ENCODE measurements at regions not wholly inside any gene's neighbourhood (a gene's known extent, or its start where the extent isn't known, plus 50 kb on each side); places are given as distances from the start of the nearest gene placed in this dataset.

DNA sequence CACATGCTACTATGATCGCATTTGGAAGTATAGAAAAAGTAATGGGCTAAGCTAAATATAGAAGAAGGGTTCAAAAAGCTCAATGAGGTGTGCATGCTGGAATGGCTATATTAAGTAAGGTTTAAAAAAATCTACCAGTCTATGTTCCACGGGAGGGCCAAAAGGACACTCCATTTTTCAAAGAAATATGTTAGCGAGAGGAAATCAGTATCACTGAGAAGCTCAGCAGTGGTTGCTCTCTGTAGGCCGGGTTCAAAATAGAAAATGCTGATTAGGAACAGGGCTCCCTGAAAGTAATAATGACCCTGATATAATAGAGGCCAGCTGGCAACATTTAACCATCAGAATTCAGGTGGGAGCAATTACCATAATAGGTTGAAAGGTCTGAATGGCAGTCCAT, 224.5 kb upstream of the SEMA3E start:
- no peak overlapping the region for H2BK15ac ChIP-seq (ENCODE audit: low read depth, poor library complexity, severe bottlenecking)
- no peak overlapping the region for H2AK5ac ChIP-seq (ENCODE audit: low read length, severe bottlenecking)
- no peak overlapping the region for H4K91ac ChIP-seq (ENCODE audit: low read length)
- H3K36me3 ChIP-seq (ENCODE audit: control insufficient read depth in 1 of 2, insufficient read depth in 2 of 2, low read depth in 1 of 2, low read length in 2 of 2): no peaks in the 10 kb centered on the region
- H4K8ac ChIP-seq (ENCODE audit: low read length): no peak overlapping the region
- no peak for DNase-seq
- H2BK12ac ChIP-seq (ENCODE audit: low read length in 2 of 2): no peak overlapping the region
- no peak overlapping the region for H3K4me3 ChIP-seq (ENCODE audit: insufficient read depth in 1 of 2, low read depth in 1 of 2, low read length in 2 of 2)
- no peaks in the 10 kb centered on the region for H3K4me1 ChIP-seq (ENCODE audit: control insufficient read depth, insufficient read depth, low read depth, low read length)
- H3K18ac ChIP-seq (ENCODE audit: low read depth in 1 of 2, low read length in 2 of 2): no peak overlapping the region
- no peak overlapping the region for H2BK5ac ChIP-seq (ENCODE audit: low read depth, low read length, poor library complexity, severe bottlenecking)
- no peak overlapping the region for H2AFZ ChIP-seq (ENCODE audit: low read depth, low read length)
- no peak overlapping the region for H2BK120ac ChIP-seq (ENCODE audit: low read depth, low read length)
- no peak overlapping the region for H3K4ac ChIP-seq (ENCODE audit: low read depth in 1 of 2, low read length in 2 of 2)
- WGBS: 97% methylated on average over 4 of the region's 4 CpGs
- no peak overlapping the region for H3K9ac ChIP-seq (ENCODE audit: low read length)
- no peaks in the 10 kb centered on the region for H3K9me3 ChIP-seq (ENCODE audit: control insufficient read depth, low read length)
- no peaks in the 10 kb centered on the region for H3K27me3 ChIP-seq (ENCODE audit: control insufficient read depth in 1 of 2, insufficient read depth in 1 of 2, low read length in 2 of 2)
- no peaks in the 10 kb centered on the region for H3K79me1 ChIP-seq (replicated peaks; ENCODE audit: low read length, poor library complexity, severe bottlenecking)
- no peak overlapping the region for H3K23ac ChIP-seq (ENCODE audit: low read length in 2 of 2)
- H3K4me2 ChIP-seq (ENCODE audit: low read length, poor library complexity, severe bottlenecking): no peak overlapping the region
- H3K27ac ChIP-seq (ENCODE audit: low read length, poor library complexity, severe bottlenecking): no peak overlapping the region
- H3K14ac ChIP-seq (ENCODE audit: low read length in 2 of 2): no peak overlapping the region

DNA sequence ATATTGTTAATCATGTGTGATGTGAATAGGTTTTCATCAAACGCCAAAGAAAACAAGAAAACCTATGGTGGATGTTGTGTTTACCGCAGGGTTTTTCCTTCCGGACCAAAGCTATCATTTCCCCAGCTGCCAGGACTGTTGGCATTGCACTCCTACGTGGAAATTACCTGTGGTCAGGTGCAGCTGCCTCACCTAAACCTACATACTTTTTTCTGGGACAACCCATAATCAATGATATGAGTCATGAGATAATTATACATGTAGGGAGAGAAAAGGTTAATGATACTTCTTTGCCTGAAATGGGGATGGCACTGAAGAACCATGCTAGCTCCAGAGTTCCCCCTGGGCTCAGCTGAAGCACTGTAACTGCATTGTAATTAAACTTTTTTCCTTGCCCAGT, 223.6 kb upstream of the SEMA3E start:
- WGBS: 90% methylated on average over 3 of the region's 4 CpGs

DNA sequence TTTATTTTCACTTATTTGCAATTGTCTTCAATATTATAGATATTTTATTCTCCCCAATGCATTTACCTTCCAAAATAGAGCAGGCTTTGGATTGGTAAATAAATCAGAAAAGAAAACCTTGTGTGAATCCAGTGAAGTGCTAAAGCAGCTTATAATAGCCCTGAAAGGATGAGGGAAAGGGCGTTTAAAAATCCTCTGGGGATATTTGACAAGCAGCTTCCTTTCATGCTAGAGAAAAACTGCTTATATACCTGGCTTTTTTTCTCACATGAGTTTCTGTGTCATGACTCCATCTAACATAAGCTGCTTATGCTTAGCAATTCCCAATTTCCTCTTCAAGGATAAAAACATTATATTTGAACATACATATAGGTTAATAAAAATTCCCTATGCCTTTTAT, 221.6 kb upstream of the SEMA3E start:
- no peaks in the 10 kb centered on the region for H3K27me3 ChIP-seq (ENCODE audit: control insufficient read depth in 1 of 2, insufficient read depth in 1 of 2, low read length in 2 of 2)
- no peak overlapping the region for H2BK15ac ChIP-seq (ENCODE audit: low read depth, poor library complexity, severe bottlenecking)
- H3K36me3 ChIP-seq (ENCODE audit: control insufficient read depth in 1 of 2, insufficient read depth in 2 of 2, low read depth in 1 of 2, low read length in 2 of 2): no peaks in the 10 kb centered on the region
- 60% methylated on average over 1 of the region's 1 CpG for WGBS
- no peak overlapping the region for H2BK12ac ChIP-seq (ENCODE audit: low read length in 2 of 2)
- H3K9ac ChIP-seq (ENCODE audit: low read length): no peak overlapping the region
- H3K9me3 ChIP-seq (ENCODE audit: control insufficient read depth, low read length): no peaks in the 10 kb centered on the region
- H3K4me3 ChIP-seq (ENCODE audit: insufficient read depth in 1 of 2, low read depth in 1 of 2, low read length in 2 of 2): no peak overlapping the region
- no peak overlapping the region for H4K8ac ChIP-seq (ENCODE audit: low read length)
- no peak overlapping the region for H3K23ac ChIP-seq (ENCODE audit: low read length in 2 of 2)
- no peak overlapping the region for H3K14ac ChIP-seq (ENCODE audit: low read length in 2 of 2)
- H2AK5ac ChIP-seq (ENCODE audit: low read length, severe bottlenecking): no peak overlapping the region
- H3K4ac ChIP-seq (ENCODE audit: low read depth in 1 of 2, low read length in 2 of 2): no peak overlapping the region
- H3K4me1 ChIP-seq (ENCODE audit: control insufficient read depth, insufficient read depth, low read depth, low read length): no peaks in the 10 kb centered on the region
- no peak overlapping the region for H4K91ac ChIP-seq (ENCODE audit: low read length)
- no peak overlapping the region for H2BK5ac ChIP-seq (ENCODE audit: low read depth, low read length, poor library complexity, severe bottlenecking)
- no peaks in the 10 kb centered on the region for H3K79me1 ChIP-seq (replicated peaks; ENCODE audit: low read length, poor library complexity, severe bottlenecking)
- H2AFZ ChIP-seq (ENCODE audit: low read depth, low read length): no peak overlapping the region
- no peak overlapping the region for H3K27ac ChIP-seq (ENCODE audit: low read length, poor library complexity, severe bottlenecking)
- no peak for DNase-seq
- H2BK120ac ChIP-seq (ENCODE audit: low read depth, low read length): no peak overlapping the region
- H3K4me2 ChIP-seq (ENCODE audit: low read length, poor library complexity, severe bottlenecking): no peak overlapping the region
- H3K18ac ChIP-seq (ENCODE audit: low read depth in 1 of 2, low read length in 2 of 2): no peak overlapping the region

More for the DNA sequence above, 223.6 kb upstream of the SEMA3E start:
- no peak overlapping the region for H3K23ac ChIP-seq (ENCODE audit: low read length in 2 of 2)
- no peak overlapping the region for H2BK12ac ChIP-seq (ENCODE audit: low read length in 2 of 2)
- H3K4ac ChIP-seq (ENCODE audit: low read depth in 1 of 2, low read length in 2 of 2): no peak overlapping the region
- no peak overlapping the region for H2BK15ac ChIP-seq (ENCODE audit: low read depth, poor library complexity, severe bottlenecking)
- H3K4me1 ChIP-seq (ENCODE audit: control insufficient read depth, insufficient read depth, low read depth, low read length): no peaks in the 10 kb centered on the region
- H3K79me1 ChIP-seq (replicated peaks; ENCODE audit: low read length, poor library complexity, severe bottlenecking): no peaks in the 10 kb centered on the region
- DNase-seq: no peak
- no peak overlapping the region for H4K8ac ChIP-seq (ENCODE audit: low read length)
- no peaks in the 10 kb centered on the region for H3K36me3 ChIP-seq (ENCODE audit: control insufficient read depth in 1 of 2, insufficient read depth in 2 of 2, low read depth in 1 of 2, low read length in 2 of 2)
- H2AFZ ChIP-seq (ENCODE audit: low read depth, low read length): no peak overlapping the region
- H2BK5ac ChIP-seq (ENCODE audit: low read depth, low read length, poor library complexity, severe bottlenecking): no peak overlapping the region
- H3K9me3 ChIP-seq (ENCODE audit: control insufficient read depth, low read length): no peaks in the 10 kb centered on the region
- H3K4me2 ChIP-seq (ENCODE audit: low read length, poor library complexity, severe bottlenecking): no peak overlapping the region
- H3K9ac ChIP-seq (ENCODE audit: low read length): no peak overlapping the region
- no peak overlapping the region for H3K18ac ChIP-seq (ENCODE audit: low read depth in 1 of 2, low read length in 2 of 2)
- H4K91ac ChIP-seq (ENCODE audit: low read length): peak overlapping the region; percentile 39
- H3K4me3 ChIP-seq (ENCODE audit: insufficient read depth in 1 of 2, low read depth in 1 of 2, low read length in 2 of 2): no peak overlapping the region
- H2BK120ac ChIP-seq (ENCODE audit: low read depth, low read length): no peak overlapping the region
- no peak overlapping the region for H2AK5ac ChIP-seq (ENCODE audit: low read length, severe bottlenecking)
- H3K14ac ChIP-seq (ENCODE audit: low read length in 2 of 2): no peak overlapping the region
- no peaks in the 10 kb centered on the region for H3K27me3 ChIP-seq (ENCODE audit: control insufficient read depth in 1 of 2, insufficient read depth in 1 of 2, low read length in 2 of 2)
- H3K27ac ChIP-seq (ENCODE audit: low read length, poor library complexity, severe bottlenecking): no peak overlapping the region

DNA sequence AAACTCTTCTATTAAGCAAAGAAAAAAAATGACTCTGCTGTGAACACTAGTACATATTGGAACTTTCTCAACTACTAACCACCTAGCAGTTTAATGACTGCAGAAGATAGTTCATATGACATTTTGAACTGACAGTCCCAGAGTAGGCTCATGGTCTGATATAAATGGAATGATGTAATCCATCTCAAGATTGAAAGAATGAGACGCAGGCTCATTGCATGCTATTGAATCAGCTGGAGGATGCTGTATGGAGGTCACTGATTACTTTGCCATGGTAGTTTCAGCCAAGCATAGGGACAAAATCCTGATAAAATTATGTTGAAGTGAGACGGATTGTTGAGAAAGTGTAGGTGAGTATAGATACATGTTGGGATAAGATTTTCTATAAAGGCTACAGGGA, 217.6 kb upstream of the SEMA3E start:
- no peak overlapping the region for H2AK5ac ChIP-seq (ENCODE audit: low read length, severe bottlenecking)
- H3K4me3 ChIP-seq (ENCODE audit: insufficient read depth in 1 of 2, low read depth in 1 of 2, low read length in 2 of 2): no peak overlapping the region
- H3K14ac ChIP-seq (ENCODE audit: low read length in 2 of 2): no peak overlapping the region
- no peak overlapping the region for H3K23ac ChIP-seq (ENCODE audit: low read length in 2 of 2)
- DNase-seq: no peak
- no peak overlapping the region for H4K91ac ChIP-seq (ENCODE audit: low read length)
- no peak overlapping the region for H2AFZ ChIP-seq (ENCODE audit: low read depth, low read length)
- no peak overlapping the region for H2BK120ac ChIP-seq (ENCODE audit: low read depth, low read length)
- no peak overlapping the region for H3K4ac ChIP-seq (ENCODE audit: low read depth in 1 of 2, low read length in 2 of 2)
- H3K27ac ChIP-seq (ENCODE audit: low read length, poor library complexity, severe bottlenecking): no peak overlapping the region
- no peak overlapping the region for H3K4me2 ChIP-seq (ENCODE audit: low read length, poor library complexity, severe bottlenecking)
- H3K36me3 ChIP-seq (ENCODE audit: control insufficient read depth in 1 of 2, insufficient read depth in 2 of 2, low read depth in 1 of 2, low read length in 2 of 2): no peaks in the 10 kb centered on the region
- H2BK15ac ChIP-seq (ENCODE audit: low read depth, poor library complexity, severe bottlenecking): no peak overlapping the region
- H3K4me1 ChIP-seq (ENCODE audit: control insufficient read depth, insufficient read depth, low read depth, low read length): no peaks in the 10 kb centered on the region
- H3K9ac ChIP-seq (ENCODE audit: low read length): no peak overlapping the region
- H3K27me3 ChIP-seq (ENCODE audit: control insufficient read depth in 1 of 2, insufficient read depth in 1 of 2, low read length in 2 of 2): no peaks in the 10 kb centered on the region
- 98% methylated on average over 2 of the region's 2 CpGs for WGBS
- no peaks in the 10 kb centered on the region for H3K9me3 ChIP-seq (ENCODE audit: control insufficient read depth, low read length)
- H2BK5ac ChIP-seq (ENCODE audit: low read depth, low read length, poor library complexity, severe bottlenecking): no peak overlapping the region
- H2BK12ac ChIP-seq (ENCODE audit: low read length in 2 of 2): no peak overlapping the region
- H4K8ac ChIP-seq (ENCODE audit: low read length): no peak overlapping the region
- no peaks in the 10 kb centered on the region for H3K79me1 ChIP-seq (replicated peaks; ENCODE audit: low read length, poor library complexity, severe bottlenecking)
- no peak overlapping the region for H3K18ac ChIP-seq (ENCODE audit: low read depth in 1 of 2, low read length in 2 of 2)

Measured in mesenchymal stem cell (in vitro differentiated cells and primary cell).